Osteocyte (in vitro differentiated cells): ENCODE measurements at regions not wholly inside any gene's neighbourhood (a gene's known extent, or its start where the extent isn't known, plus 50 kb on each side); places are given as distances from the start of the nearest gene placed in this dataset.

Experiments used
- DNase-seq: peaks from one replicate; pipeline ENCODE4 v3.0.0; 2021; ENCODE audit warnings: mixed read lengths; ENCODE audit not compliant: unreplicated experiment; ENCODE audit errors: extremely low spot score
- H3K27ac Mint-ChIP-seq: one replicate; pipeline ENCODE4 v1.8.0; 2021; ENCODE audit warnings: mild to moderate bottlenecking, mixed read lengths; ENCODE audit not compliant: unreplicated experiment
- H3K27me3 Mint-ChIP-seq: one replicate; pipeline ENCODE4 v1.8.0; 2021; ENCODE audit warnings: mixed read lengths; ENCODE audit not compliant: unreplicated experiment
- H3K36me3 Mint-ChIP-seq: one replicate; pipeline ENCODE4 v1.8.0; 2021; ENCODE audit warnings: mixed read lengths; ENCODE audit not compliant: unreplicated experiment
- H3K4me1 Mint-ChIP-seq: one replicate; pipeline ENCODE4 v1.8.0; 2021; ENCODE audit warnings: mixed read lengths; ENCODE audit not compliant: unreplicated experiment
- H3K4me3 Mint-ChIP-seq: one replicate; pipeline ENCODE4 v1.8.0; 2021; ENCODE audit warnings: mild to moderate bottlenecking, moderate library complexity, mixed read lengths; ENCODE audit not compliant: unreplicated experiment
- H3K9me3 Mint-ChIP-seq: one replicate; pipeline ENCODE4 v1.8.0; 2021; ENCODE audit warnings: mixed read lengths; ENCODE audit not compliant: unreplicated experiment
- CTCF ChIP-seq: fragments of 200-600 bp; sonication (generic); IDR thresholded peaks from 2 replicates; pipeline ENCODE4 v1.5.0; 2021; ENCODE audit warnings: antibody characterized with exemption, mild to moderate bottlenecking, moderate library complexity

- no peak for TF ChIP-seq CTCF
- Mint-ChIP-seq H3K27me3 (no peaks in the 10 kb centered on the region), H3K36me3 (no peaks in the 10 kb centered on the region), H3K4me1 (no peaks in the 10 kb centered on the region), H3K27ac (no peak overlapping the region), H3K9me3 (peaks cover 10% of the 10 kb centered on the region), H3K4me3 (no peak overlapping the region)
- DNase-seq, result no peak
Measured at GRCh38 chr2:221876016-221876415, 303.9 kb upstream of the EPHA4 start.

- DNase-seq, result no peak
- H3K27me3 Mint-ChIP-seq, result no peaks in the 10 kb centered on the region
- peaks cover 16% of the 10 kb centered on the region for H3K9me3 Mint-ChIP-seq
- no peaks in the 10 kb centered on the region for H3K4me1 Mint-ChIP-seq
- no peak overlapping the region for H3K4me3 Mint-ChIP-seq
- no peak for TF ChIP-seq CTCF
- no peak overlapping the region for H3K27ac Mint-ChIP-seq
- H3K36me3 Mint-ChIP-seq, result no peaks in the 10 kb centered on the region
Measured at GRCh38 chr2:221874444-221874843, 302.3 kb upstream of the EPHA4 start.

GRCh38 chr2:221857719-221858118, 285.6 kb upstream of the EPHA4 start:
- H3K9me3 Mint-ChIP-seq, result peaks cover 15% of the 10 kb centered on the region
- no peak for TF ChIP-seq CTCF
- no peaks in the 10 kb centered on the region for H3K4me1 Mint-ChIP-seq
- no peaks in the 10 kb centered on the region for H3K36me3 Mint-ChIP-seq
- no peak overlapping the region for H3K4me3 Mint-ChIP-seq
- no peak overlapping the region for H3K27ac Mint-ChIP-seq
- DNase-seq, result no peak
- H3K27me3 Mint-ChIP-seq, result no peaks in the 10 kb centered on the region

- no peak for DNase-seq
- peaks cover 10% of the 10 kb centered on the region for H3K9me3 Mint-ChIP-seq
- no peak for TF ChIP-seq CTCF
- H3K27me3 Mint-ChIP-seq, result no peaks in the 10 kb centered on the region
- no peaks in the 10 kb centered on the region for H3K36me3 Mint-ChIP-seq
- no peaks in the 10 kb centered on the region for H3K4me1 Mint-ChIP-seq
- no peak overlapping the region for H3K27ac Mint-ChIP-seq
- H3K4me3 Mint-ChIP-seq, result no peak overlapping the region
Measured at GRCh38 chr2:221853297-221853696, 281.2 kb upstream of the EPHA4 start.

- H3K27me3 Mint-ChIP-seq, result no peaks in the 10 kb centered on the region
- H3K36me3 Mint-ChIP-seq, result no peaks in the 10 kb centered on the region
- no peaks in the 10 kb centered on the region for H3K4me1 Mint-ChIP-seq
- H3K9me3 Mint-ChIP-seq, result peaks cover 10% of the 10 kb centered on the region
- TF ChIP-seq CTCF, result no peak
- H3K27ac Mint-ChIP-seq, result no peak overlapping the region
- no peak for DNase-seq
- H3K4me3 Mint-ChIP-seq, result no peak overlapping the region
Measured at GRCh38 chr2:221851531-221852045, 279.5 kb upstream of the EPHA4 start.
